ENCODE measurements at regions not wholly inside any gene's neighbourhood (a gene's known extent, or its start where the extent isn't known, plus 50 kb on each side); places are given as distances from the start of the nearest gene placed in this dataset.

- Histone ChIP-seq H4K20me1 (no peaks in the 10 kb centered on the region), H3K4me2 (peak overlapping the region; percentile 92), H3K9ac (peak overlapping the region; percentile 70), H3K27ac (peak overlapping the region; percentile 56), H3K36me3 (peaks cover 38% of the 10 kb centered on the region), H3K27me3 (no peaks in the 10 kb centered on the region), H3K9me3 (peaks cover 29% of the 10 kb centered on the region; the same call in 1 of the 2 replicates), H3K4me1 (peaks cover 57% of the 10 kb centered on the region), H3K4me3 (peak overlapping the region; percentile 68)
- no peak for TF ChIP-seq Cebpa-rat (IDR thresholded peaks at IDR 0.05)
Measured at GRCh38 chr6:21970569-21971300, 326.1 kb downstream of the PRL start.

GRCh38 chr6:21971541-21971940, 325.3 kb downstream of the PRL start:
- Histone ChIP-seq H3K4me2 (peak overlapping the region; percentile 92), H3K27me3 (no peaks in the 10 kb centered on the region), H3K4me1 (peaks cover 57% of the 10 kb centered on the region), H3K36me3 (peaks cover 44% of the 10 kb centered on the region), H3K4me3 (peak overlapping the region; percentile 68), H4K20me1 (no peaks in the 10 kb centered on the region), H3K27ac (peak overlapping the region; percentile 56), H3K9me3 (peaks cover 32% of the 10 kb centered on the region; the same call in 1 of the 2 replicates), H3K9ac (peak overlapping the region; percentile 70)
- no peak for TF ChIP-seq Cebpa-rat (IDR thresholded peaks at IDR 0.05)

- no peak for TF ChIP-seq Cebpa-rat (IDR thresholded peaks at IDR 0.05)
- peaks cover 32% of the 10 kb centered on the region; the same call in 1 of the 2 replicates for H3K9me3 ChIP-seq
- H3K4me1 ChIP-seq = peaks cover 57% of the 10 kb centered on the region
- H3K36me3 ChIP-seq = peaks cover 54% of the 10 kb centered on the region
- no peak overlapping the region for H3K4me3 ChIP-seq
- H3K27ac ChIP-seq = no peak overlapping the region
- no peak overlapping the region for H3K9ac ChIP-seq
- H3K27me3 ChIP-seq = no peaks in the 10 kb centered on the region
- H4K20me1 ChIP-seq = no peaks in the 10 kb centered on the region
- H3K4me2 ChIP-seq = peak overlapping the region; percentile 92
Measured at GRCh38 chr6:21972516-21972915, 324.3 kb downstream of the PRL start.

- peaks cover 98% of the 10 kb centered on the region for H3K36me3 ChIP-seq
- H3K9me3 ChIP-seq = peaks cover 55% of the 10 kb centered on the region
- peaks cover 9% of the 10 kb centered on the region; the same call in 1 of the 2 replicates for H3K4me1 ChIP-seq
- H3K4me2 ChIP-seq = no peak overlapping the region
- H3K27me3 ChIP-seq = no peaks in the 10 kb centered on the region
- TF ChIP-seq Cebpa-rat (IDR thresholded peaks at IDR 0.05) = no peak
- H3K9ac ChIP-seq = no peak overlapping the region
- H4K20me1 ChIP-seq = no peaks in the 10 kb centered on the region
- H3K4me3 ChIP-seq = no peak overlapping the region
- H3K27ac ChIP-seq = no peak overlapping the region
Measured at GRCh38 chr6:21977346-21977745, 319.5 kb downstream of the PRL start.

GRCh38 chr6:21981235-21981833, 315.5 kb downstream of the PRL start:
- no peak overlapping the region for H3K9ac ChIP-seq
- peaks cover 24% of the 10 kb centered on the region for H3K9me3 ChIP-seq
- no peak for TF ChIP-seq Cebpa-rat (IDR thresholded peaks at IDR 0.05)
- H3K36me3 ChIP-seq = peaks cover 75% of the 10 kb centered on the region
- no peaks in the 10 kb centered on the region for H3K27me3 ChIP-seq
- H3K27ac ChIP-seq = peak overlapping the region; percentile 8
- peaks cover 4% of the 10 kb centered on the region; the same call in 1 of the 2 replicates for H4K20me1 ChIP-seq
- H3K4me1 ChIP-seq = peaks cover 9% of the 10 kb centered on the region
- H3K4me3 ChIP-seq = no peak overlapping the region
- no peak overlapping the region for H3K4me2 ChIP-seq

GRCh38 chr6:21984135-21984534, 312.7 kb downstream of the PRL start:
- Histone ChIP-seq H3K4me3 (no peak overlapping the region), H3K36me3 (peaks cover 55% of the 10 kb centered on the region), H3K9ac (no peak overlapping the region), H3K27me3 (no peaks in the 10 kb centered on the region), H3K9me3 (peaks cover 24% of the 10 kb centered on the region), H4K20me1 (peaks cover 19% of the 10 kb centered on the region; the same call in 1 of the 2 replicates), H3K27ac (no peak overlapping the region), H3K4me2 (no peak overlapping the region), H3K4me1 (peaks cover 31% of the 10 kb centered on the region)
- TF ChIP-seq Cebpa-rat (IDR thresholded peaks at IDR 0.05) = no peak

- Histone ChIP-seq H3K36me3 (peaks cover 51% of the 10 kb centered on the region), H3K4me3 (no peak overlapping the region), H3K27ac (no peak overlapping the region), H3K4me2 (no peak overlapping the region), H3K9me3 (peaks cover 25% of the 10 kb centered on the region), H3K4me1 (peaks cover 31% of the 10 kb centered on the region), H3K9ac (no peak overlapping the region), H3K27me3 (no peaks in the 10 kb centered on the region), H4K20me1 (peaks cover 19% of the 10 kb centered on the region; the same call in 1 of the 2 replicates)
- TF ChIP-seq Cebpa-rat (IDR thresholded peaks at IDR 0.05) = no peak
Measured at GRCh38 chr6:21984561-21984960, 312.3 kb downstream of the PRL start.

GRCh38 chr6:21985904-21986303, 310.9 kb downstream of the PRL start:
- peaks cover 12% of the 10 kb centered on the region for H3K9me3 ChIP-seq
- peak overlapping the region; percentile 53; the same call in 1 of the 2 replicates for H3K27ac ChIP-seq
- H3K9ac ChIP-seq = no peak overlapping the region
- H3K36me3 ChIP-seq = peaks cover 44% of the 10 kb centered on the region
- peaks cover 19% of the 10 kb centered on the region; the same call in 1 of the 2 replicates for H4K20me1 ChIP-seq
- peaks cover 43% of the 10 kb centered on the region for H3K4me1 ChIP-seq
- H3K4me3 ChIP-seq = no peak overlapping the region
- no peaks in the 10 kb centered on the region for H3K27me3 ChIP-seq
- H3K4me2 ChIP-seq = peak overlapping the region; percentile 79
- TF ChIP-seq Cebpa-rat (IDR thresholded peaks at IDR 0.05) = no peak

- H3K4me1 ChIP-seq = peaks cover 49% of the 10 kb centered on the region
- H4K20me1 ChIP-seq = peaks cover 19% of the 10 kb centered on the region; the same call in 1 of the 2 replicates
- no peaks in the 10 kb centered on the region for H3K27me3 ChIP-seq
- peak overlapping the region; percentile 79 for H3K4me2 ChIP-seq
- peak overlapping the region; percentile 65 for H3K9ac ChIP-seq
- no peak for TF ChIP-seq Cebpa-rat (IDR thresholded peaks at IDR 0.05)
- H3K36me3 ChIP-seq = peaks cover 44% of the 10 kb centered on the region
- peak overlapping the region; percentile 53; the same call in 1 of the 2 replicates for H3K4me3 ChIP-seq
- peak overlapping the region; percentile 53 for H3K27ac ChIP-seq
- H3K9me3 ChIP-seq = peaks cover 4% of the 10 kb centered on the region; the same call in 1 of the 2 replicates
Measured at GRCh38 chr6:21986703-21987102, 310.1 kb downstream of the PRL start.

- peak overlapping the region; percentile 53 for H3K4me3 ChIP-seq
- peaks cover 49% of the 10 kb centered on the region for H3K4me1 ChIP-seq
- H3K36me3 ChIP-seq = peaks cover 44% of the 10 kb centered on the region
- TF ChIP-seq Cebpa-rat (IDR thresholded peaks at IDR 0.05) = no peak
- no peaks in the 10 kb centered on the region for H3K27me3 ChIP-seq
- H3K4me2 ChIP-seq = peak overlapping the region; percentile 79
- peak overlapping the region; percentile 53 for H3K27ac ChIP-seq
- peaks cover 19% of the 10 kb centered on the region; the same call in 1 of the 2 replicates for H4K20me1 ChIP-seq
- 0 out of 2 replicates have a peak, but pooled peaks cover 4% of the 10 kb centered on the region for H3K9me3 ChIP-seq
- H3K9ac ChIP-seq = peak overlapping the region; percentile 65
Measured at GRCh38 chr6:21987501-21987957, 309.3 kb downstream of the PRL start.

All from BLaER1 (cell line).